GM19468 (cell line): ENCODE measurements at regions not wholly inside any gene's neighbourhood (a gene's known extent, or its start where the extent isn't known, plus 50 kb on each side); places are given as distances from the start of the nearest gene placed in this dataset.

Experiments used
- ATAC-seq: cut with Tn5 transposase; IDR thresholded peaks from one replicate; pipeline ENCODE4 v1.9.1; 2021; ENCODE audit warnings: mild to moderate bottlenecking, moderate library complexity, moderate number of reproducible peaks; ENCODE audit not compliant: unreplicated experiment; ENCODE audit errors: extremely low read depth

DNA sequence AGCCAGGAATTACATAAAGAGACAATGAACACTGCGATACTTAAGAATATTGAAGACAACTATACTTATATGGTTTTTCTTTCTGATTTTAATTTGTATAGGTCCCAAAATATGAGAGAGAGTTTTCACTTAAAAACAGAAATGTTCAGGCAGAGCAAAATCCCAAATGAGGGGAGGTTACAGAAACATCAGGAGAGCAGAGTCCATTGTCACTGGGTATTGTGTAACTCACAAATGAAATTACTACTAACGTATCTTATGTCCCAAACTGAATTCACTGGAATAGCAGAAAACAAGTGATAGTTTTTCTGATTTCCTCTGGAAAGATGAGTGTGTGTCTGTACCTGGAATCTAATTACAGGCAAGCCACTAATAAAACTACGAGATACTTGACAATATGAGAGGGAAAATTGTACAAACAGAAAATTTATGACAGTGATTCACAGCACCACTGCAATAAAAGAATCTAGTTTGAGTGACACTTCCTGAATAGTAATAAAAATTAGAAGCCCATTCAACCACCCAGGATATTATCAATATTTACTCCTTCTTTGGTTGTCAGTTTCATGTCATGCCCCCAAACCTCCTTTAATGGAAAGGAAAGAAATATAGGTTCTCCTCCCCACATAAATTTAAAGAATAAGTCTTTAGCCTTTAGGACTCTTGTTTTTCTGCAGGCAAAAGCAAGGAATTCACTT lies 522.6 kb downstream of the ADGRL2 start:
- no peak for ATAC-seq

DNA sequence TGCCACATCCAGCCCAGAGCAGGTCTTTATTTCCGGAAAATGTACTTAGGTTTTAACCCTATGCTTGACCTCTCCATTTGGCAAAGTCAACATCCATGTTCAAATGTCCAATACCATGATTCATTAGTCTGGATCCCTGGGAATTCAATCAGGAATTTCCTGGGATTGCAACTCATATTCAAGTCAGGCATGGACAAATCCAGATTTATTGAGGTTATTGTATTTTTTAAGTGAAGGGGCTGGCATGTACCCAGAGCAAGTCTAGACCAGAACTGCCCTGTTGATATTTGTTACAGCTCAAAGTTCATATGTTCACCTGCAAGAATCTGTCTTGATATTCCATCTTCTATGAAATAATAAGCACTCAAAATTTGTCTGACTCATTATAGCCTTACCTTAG lies 521.1 kb downstream of the ADGRL2 start:
- no peak for ATAC-seq

DNA sequence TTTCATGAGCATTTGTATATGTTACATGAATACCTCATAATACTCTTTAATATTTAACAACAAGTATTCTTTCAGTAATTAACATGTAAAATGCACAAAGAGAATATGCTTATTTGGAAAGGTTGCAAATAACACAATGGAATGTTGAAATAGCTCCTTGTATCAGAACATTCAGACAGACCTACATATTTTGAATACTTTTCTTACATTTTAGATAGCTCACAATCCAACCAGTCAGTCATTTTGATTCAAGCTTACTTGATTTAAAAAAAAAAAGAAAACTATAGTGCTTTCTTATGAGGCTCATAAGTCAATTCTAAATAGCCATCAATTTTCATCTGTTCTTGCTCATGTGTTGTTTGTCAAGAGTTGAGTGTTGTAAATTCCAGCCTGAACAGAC lies 518.8 kb downstream of the ADGRL2 start:
- ATAC-seq = no peak

DNA sequence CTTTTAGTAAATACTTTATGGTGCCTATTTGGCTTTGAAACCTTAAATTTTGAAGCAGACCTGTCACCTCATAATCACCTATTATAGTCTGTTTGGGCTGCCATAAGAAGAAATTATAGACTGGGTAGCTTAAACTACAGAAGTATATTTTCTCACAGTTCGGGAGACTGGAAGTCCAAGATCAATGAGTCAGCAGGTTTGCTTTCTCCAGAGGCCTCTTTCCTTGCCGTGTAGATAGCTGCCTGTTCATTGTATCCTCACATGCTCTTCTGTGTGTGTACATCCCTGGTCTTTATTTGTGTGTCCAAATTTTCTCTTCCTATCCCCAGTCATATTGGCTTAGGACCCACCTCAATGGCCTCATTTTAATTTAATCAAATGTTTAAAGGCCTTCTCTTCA lies 518.2 kb downstream of the ADGRL2 start:
- no peak for ATAC-seq

DNA sequence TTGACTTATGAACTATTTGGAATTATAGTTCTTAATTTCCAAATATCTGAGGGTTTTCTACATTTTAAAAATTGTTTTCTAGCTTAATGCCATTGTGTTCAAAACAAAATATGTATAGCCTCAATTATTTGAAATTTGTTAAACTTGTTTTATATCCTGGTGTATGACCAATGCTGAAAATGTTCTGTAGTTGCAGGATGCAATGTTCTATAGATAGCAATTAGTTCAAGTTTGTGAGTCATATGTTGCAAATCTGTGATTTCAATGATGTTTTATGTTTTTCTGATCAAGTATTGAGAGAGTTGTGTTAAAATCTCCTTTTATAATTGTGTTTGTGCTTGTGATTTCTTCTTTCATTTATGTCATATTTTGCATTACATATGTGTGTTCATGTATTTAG lies 517.5 kb downstream of the ADGRL2 start:
- ATAC-seq = no peak

DNA sequence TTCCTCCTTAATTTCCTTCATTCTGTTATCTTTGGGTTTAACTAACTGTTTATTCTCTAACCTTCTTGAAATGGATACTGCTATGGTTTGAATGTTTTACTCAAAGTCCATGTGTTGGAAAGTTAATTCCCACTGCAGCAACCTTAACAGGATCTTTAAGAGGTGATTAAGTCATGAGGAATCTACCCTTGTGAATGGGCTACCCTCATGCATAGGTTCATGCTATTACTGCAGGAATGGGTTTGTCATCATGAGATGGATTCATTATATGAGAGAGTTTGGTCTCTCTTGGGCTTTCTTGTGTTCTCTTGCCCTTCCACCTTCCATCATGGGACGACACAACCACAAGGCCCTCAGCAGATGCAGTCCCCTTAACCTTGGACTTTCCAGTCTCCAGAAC lies 516.9 kb downstream of the ADGRL2 start:
- no peak for ATAC-seq

DNA sequence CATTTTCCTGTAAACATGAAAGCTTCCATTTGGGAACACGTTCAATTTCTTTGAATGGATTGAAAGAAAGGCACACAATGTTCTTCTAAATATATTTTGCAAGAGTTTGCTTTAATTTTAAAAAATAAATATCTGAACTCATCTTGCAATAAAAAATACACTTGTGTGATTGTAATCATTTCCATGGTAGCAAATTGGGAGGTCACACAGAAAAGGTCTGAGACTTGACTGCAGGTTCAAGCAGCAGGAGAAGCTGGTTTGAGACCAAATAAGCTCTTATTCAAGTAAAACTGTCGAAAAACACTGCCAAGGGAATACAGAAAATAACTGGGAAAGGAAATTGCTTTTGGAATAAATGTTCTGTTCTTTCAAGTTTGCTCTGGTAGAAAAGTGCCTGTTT lies 498.9 kb downstream of the ADGRL2 start:
- no peak for ATAC-seq

DNA sequence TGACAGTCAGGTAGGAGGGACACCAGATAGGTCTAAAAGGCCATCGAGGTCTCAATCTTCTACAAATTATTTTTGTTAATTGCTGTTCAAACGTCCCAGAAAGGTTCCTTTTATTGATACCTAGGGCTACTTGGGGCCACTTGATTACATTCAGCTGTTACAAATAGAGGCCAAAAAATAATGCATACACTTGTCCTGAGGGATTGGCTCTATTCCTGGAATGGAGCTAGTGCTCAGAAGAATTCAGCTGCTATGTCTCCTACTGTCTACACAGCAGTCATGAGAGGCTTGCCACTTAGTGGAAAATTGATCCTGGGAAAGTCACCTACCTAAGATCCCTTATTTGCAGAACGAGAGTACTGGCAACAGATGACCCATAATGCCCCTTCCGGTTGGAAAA lies 498.3 kb downstream of the ADGRL2 start:
- ATAC-seq = no peak

DNA sequence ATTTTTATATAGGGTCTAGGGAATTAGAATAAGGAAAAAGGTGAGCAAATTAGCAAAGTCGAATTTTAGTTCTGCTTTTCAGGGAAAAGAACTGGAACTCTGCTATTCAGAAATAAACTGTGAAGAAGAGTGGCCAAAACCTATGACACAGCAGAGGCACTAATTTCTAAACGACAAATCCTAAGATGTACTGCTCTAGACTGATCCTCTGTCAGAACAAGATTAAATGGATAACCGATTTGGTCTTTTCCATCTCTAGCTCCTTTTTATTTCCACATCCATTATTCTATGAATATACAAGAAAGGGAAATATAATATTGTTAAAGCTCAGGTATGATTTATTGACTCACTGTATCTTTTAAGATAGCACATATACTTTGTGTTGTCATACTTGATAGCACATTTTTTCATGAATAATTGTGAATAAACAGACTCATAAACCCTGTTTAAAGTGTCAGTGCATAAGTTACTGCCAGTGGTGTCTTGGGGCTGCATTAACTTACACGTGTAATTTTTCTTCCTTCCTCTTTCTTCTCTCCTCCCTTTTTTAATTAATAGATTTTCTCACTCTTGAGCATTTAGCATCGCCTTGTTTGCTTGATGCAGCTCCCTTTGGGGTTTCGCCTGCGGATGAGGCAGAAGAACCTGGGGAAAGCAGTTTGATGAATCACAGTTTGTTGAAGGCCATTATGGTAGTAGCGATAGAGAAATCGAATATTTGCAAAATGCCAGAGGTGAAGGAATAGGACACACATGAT lies 496.6 kb downstream of the ADGRL2 start:
- no peak for ATAC-seq

DNA sequence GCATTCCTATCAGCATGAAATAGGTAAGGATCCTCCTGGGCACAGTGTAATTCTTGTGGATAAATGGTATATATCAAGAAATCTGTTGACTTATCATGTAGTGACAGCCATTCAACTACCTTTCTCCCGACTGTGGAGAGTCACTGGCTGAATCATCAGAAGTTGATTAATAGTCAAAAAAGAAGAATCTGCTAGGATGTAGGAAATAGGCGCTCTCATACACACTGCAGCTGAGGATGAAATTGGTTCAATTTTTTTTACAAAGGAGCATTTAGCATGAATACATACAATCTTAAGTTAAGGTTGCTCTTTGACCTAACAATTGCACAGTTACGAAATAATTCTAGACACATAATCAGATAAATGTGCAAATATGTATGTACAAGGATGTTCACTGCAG lies 486.8 kb downstream of the ADGRL2 start:
- no peak for ATAC-seq

DNA sequence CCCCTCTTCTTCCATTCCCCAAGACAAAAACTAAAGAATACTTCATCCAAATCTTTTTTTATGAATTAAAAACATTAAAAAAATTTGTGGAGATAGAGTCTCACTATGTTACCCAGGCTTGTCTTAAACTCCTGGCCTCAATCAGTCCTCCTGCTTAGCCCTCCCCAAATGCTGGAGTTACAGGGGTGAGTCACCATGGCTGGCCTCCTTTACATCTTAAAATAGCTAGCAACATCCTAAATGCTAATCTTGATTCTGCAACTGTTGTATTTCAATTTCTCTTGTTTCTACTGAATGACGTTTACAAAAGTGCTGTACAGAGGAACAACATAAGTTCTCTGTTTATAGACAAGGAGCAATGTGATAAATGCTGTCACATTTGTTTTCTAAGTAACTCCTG lies 483.5 kb downstream of the ADGRL2 start:
- no peak for ATAC-seq

DNA sequence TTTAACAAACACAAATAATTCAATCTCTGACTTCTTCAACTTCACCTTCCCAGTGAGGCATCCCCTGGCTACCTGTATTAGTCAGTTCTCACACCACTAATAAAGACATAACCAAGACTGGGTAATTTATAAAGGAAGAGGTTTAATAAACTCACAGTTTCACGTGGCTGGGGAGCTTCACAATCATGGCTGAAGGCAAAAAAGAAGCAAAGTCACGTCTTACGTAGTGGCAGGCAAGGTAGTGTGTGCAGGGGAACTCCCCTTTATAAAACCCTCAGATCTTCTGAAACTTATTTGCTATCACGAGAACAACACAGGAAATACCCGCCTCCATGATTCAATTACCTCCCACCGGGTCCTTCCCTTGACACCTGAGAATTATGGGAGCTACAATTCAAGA lies 478.5 kb downstream of the ADGRL2 start:
- no peak for ATAC-seq

DNA sequence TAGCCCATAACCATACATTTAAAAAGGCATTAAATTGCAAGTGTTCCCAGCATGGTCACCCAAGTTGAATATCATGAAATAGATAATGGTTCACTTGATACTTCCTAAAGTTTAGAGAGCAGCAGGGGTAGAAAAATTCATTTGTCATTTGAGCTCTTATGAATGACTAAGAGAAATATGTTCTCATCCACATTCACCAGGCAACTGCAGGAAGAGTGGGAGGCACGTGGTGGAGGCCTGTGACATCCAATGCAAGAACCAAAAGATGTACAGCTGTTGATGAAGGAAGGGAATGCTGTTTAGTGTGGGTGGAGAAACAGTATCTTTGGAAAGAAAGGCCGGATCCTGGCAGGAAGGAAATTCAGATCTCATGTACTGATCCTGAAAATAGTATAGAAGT lies 473.1 kb downstream of the ADGRL2 start:
- no peak for ATAC-seq

DNA sequence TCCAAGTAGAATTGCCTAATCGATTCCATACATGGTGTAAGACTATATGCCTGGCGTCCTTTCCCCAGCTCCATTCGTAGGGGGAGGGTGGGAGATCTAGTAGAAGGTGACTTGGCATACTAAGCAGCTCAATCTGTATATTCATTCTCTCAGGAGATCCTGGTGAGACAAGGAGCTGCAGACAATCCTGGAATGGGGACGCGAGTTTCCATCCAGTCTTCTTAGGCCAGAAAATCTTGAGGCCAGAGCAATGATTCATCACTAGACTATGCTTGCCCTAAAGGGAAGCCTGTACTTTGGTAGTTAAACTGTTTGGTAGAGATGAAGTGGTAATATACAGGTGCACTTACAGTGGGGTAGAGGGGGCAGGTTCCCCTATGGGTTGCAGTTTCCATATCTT lies 468.7 kb downstream of the ADGRL2 start:
- ATAC-seq = no peak

DNA sequence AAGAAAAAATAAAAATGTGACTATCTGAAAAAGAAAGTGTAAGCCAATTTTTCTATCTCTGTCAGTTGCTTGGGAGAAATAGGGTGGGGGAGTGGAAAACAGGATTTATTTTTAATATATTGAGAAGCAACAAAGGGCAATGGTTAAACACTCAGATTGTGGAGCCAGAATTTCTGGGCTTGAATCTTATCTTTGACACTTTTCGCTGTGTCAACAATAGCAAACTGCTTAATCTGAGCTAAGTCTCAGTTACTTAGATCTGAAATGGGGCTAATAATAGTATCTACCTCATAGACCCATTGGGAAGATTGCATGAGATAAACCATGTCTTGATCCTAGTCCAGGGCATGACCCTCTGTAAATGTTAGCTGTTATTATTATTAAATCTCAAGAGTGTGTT lies 468.1 kb downstream of the ADGRL2 start:
- no peak for ATAC-seq

DNA sequence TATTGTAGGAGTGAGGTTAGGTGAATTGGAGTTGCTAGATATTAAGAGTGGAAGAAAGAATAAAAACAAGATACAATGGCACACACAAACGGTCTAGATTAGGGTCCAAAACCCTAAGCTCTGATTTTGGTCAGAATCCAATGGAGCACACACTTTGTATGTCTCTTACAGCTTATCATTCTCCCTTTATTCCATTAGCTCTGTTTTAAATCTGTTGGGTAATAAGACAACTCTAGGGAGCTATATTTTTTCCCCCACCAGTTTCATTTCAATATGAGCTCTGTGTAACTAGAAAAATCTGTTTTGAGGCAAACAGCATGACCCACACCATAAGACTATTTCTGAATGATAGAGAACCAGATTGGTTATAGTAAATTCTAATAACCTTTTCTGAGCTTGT lies 465.6 kb downstream of the ADGRL2 start:
- ATAC-seq = no peak

DNA sequence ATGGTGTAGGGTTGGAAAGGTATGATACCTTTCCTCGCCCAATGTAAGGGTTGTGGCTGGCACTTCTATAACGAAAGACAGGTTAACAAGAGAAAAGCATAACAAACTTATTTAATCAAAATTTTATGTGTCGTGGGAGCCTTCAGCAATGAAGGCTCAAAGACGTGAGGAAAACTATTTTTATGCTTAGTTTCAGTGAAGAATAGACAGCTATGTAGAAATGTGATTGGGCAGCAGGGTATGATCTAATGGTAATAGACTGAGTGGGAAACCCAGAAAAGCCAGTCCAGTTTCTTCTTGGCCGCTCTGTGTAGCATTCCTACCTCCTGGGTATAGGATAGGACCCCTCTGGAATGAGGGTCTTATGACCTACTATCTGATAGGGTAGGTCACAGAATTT lies 464.7 kb downstream of the ADGRL2 start:
- no peak for ATAC-seq

DNA sequence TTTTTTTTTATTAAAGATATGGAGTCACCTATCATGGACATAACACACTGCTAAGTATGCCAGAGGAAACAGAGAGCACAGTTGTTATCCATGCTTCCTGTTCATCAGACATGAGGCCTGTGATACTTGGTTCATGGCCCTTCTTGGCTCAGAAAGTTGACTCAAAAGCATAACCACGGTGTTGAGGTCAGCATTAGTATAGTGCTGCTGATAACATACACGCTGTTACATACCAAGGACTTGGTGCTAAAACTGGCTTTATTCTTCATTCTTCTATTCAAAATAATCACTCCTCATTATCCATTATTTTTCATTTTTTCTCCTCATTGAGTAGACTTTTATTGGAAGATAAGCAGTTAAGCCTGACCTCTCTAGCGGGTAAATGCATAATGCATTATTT lies 464.1 kb downstream of the ADGRL2 start:
- ATAC-seq = no peak

DNA sequence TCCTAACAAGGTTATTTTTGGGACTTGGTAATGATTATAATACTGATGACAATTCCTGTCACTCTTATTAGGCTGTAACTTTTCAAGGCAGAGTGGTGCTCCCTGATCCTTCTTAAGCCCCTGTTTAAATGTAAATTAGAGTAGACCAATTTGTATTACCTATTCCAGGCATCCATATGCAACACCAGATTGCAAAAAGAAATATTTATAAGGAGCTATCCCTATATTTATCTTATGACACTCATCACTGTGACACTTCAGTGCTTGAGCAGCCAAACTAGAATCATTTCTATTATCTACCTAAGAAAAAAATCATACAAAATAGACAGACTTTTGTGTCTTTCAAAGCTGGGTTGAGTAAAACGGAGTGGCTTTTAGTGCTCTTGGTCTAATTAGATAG lies 462.7 kb downstream of the ADGRL2 start:
- no peak for ATAC-seq

DNA sequence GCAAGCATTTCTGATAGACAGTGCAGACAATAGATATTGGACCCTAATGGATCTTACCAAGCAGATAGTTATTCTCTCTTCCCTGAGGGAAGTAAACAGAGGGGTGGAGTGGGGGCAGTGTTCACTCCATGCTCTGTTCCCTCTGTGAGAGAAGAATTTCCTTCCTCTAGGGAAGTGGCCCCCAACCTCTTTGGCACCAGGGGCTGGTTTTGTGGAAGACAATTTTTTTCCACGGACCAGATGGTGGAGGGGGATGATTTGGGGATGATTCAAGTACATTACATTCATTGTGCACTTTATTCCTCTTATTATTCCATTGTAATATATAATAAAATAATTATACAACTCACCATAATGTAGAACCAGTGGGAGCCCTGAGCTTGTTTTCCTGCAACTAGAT lies 459.9 kb downstream of the ADGRL2 start:
- no peak for ATAC-seq

DNA sequence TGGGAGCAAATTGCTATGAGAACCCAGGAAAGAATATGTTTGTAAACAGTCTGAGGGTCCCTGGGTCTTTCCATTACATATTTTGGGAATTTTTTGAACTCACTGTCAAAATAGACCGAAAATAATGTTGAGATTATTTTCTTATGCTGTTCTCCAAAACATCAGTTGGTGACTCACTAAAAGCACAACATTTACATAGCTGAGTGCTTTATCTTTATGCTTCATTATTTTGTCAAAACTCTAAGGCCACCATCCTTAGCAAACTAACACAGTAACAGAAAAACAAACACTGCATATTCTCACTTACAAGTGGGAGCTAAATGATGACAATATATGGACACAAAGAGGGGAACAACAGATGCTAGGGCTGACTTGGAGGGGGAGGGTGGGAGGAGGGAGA lies 459.3 kb downstream of the ADGRL2 start:
- no peak for ATAC-seq

DNA sequence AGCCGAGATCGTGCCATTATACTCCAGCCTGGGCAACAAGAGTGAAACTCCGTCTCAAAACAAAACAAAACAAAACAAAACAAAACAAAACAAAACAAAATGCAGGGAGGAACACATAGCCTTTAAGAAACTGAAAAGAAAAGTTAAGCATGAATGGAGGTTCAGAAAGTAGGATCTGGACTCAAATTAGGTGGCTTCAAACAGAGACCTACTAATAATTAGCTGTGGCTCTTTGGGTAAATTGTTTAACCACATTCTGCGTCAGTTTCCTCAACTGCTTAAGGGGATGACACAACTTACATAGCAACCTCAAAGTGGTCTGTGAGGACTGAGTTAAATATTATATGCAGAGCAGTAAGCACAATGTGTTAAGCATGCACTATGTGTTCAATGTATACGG lies 458.2 kb downstream of the ADGRL2 start:
- ATAC-seq = no peak
